ENCODE measurements at regions not wholly inside any gene's neighbourhood (a gene's known extent, or its start where the extent isn't known, plus 50 kb on each side); places are given as distances from the start of the nearest gene placed in this dataset.

DNA sequence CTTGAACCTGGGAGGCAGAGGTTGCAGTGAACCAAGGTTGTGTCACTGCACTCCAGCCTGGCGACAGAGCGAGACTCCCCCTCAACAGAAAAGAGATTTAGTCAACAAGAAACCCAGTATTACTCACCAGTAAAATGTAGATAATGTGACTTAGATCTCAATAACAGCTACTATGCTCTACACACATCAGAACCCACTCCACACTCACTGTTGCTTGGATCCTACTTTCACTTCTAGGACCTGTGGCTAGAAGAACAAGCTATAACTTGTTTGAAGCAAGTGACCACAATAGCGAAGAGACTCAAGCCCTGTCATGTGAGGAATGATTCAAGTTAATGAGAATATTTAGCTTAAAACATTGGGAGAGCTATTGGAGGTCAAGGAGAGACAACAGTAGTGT, 100.7 kb downstream of the ANXA2 start:
- TF ChIP-seq YY1 (IDR thresholded peaks at IDR 0.05; ENCODE audit: insufficient read depth, insufficient read length) (no peak), ZNF274 (IDR thresholded peaks at IDR 0.05; ENCODE audit: low read depth, low read length) (no peak), SUZ12 (IDR thresholded peaks at IDR 0.05; ENCODE audit: extremely low read depth, insufficient read depth, insufficient read length) (no peak)
